Naive B cell (primary cell): ENCODE measurements at regions not wholly inside any gene's neighbourhood (a gene's known extent, or its start where the extent isn't known, plus 50 kb on each side); places are given as distances from the start of the nearest gene placed in this dataset.

ENCODE experiments used
- ATAC-seq, 2 donors: fragments of 150-1000 bp; cut with Tn5 transposase; 2 replicates each; pipeline ENCODE4 v1.10.0; 2021; ENCODE audit warnings: low read depth in 2 of 2, mild to moderate bottlenecking in 2 of 2, moderate library complexity in 2 of 2
- DNase-seq: peaks from one replicate; pipeline ENCODE4 v3.0.0; 2022
- H3K27ac Mint-ChIP-seq, 6 donors: one replicate each; pipeline ENCODE4 v1.8.0; 2020 to 2022; ENCODE audit warnings: mild to moderate bottlenecking in 6 of 6, mixed read lengths in 6 of 6, moderate library complexity in 5 of 6, inconsistent platforms in 2 of 6
- H3K27me3 Mint-ChIP-seq, 3 donors: one replicate each; pipeline ENCODE4 v1.8.0; 2021 to 2022; ENCODE audit warnings: mixed read lengths in 3 of 3, mild to moderate bottlenecking in 1 of 3
- H3K36me3 Mint-ChIP-seq, 2 donors: one replicate each; pipeline ENCODE4 v1.8.0; 2020 to 2022; ENCODE audit warnings: mixed read lengths in 2 of 2, inconsistent platforms in 1 of 2, mild to moderate bottlenecking in 1 of 2
- H3K4me1 Mint-ChIP-seq, 3 donors: one replicate each; pipeline ENCODE4 v1.8.0; 2020 to 2022; ENCODE audit warnings: mixed read lengths in 3 of 3, inconsistent platforms in 1 of 3, mild to moderate bottlenecking in 1 of 3, moderate library complexity in 1 of 3
- H3K4me3 Mint-ChIP-seq, 8 donors: one replicate each; pipeline ENCODE4 v1.8.0; 2020 to 2022; ENCODE audit warnings: mild to moderate bottlenecking in 8 of 8, mixed read lengths in 8 of 8, moderate library complexity in 8 of 8, inconsistent platforms in 2 of 8
- H3K9me3 Mint-ChIP-seq, 7 donors: one replicate each; pipeline ENCODE4 v1.8.0; 2020 to 2022; ENCODE audit warnings: mixed read lengths in 7 of 7, mild to moderate bottlenecking in 5 of 7, inconsistent platforms in 2 of 7, moderate library complexity in 1 of 7

DNA sequence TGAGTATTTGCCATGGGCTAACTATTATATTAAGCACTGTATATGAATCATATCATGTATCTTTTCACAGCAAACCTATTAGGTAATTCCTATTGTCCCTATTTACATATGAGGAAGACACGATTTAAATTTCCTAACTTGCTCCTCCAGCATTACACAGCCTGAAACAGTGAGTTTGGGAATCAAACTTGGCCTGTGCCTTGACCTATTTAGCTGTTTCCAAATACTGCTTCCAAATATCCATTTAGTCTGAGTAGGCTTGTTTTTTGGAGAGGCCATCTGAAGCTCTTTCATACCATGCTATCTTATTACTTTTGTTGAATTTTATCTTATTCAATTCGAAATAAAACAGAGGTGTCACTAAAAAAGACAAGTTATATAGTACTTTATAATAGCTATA lies 447.3 kb upstream of the MPDZ start:
- H3K4me1 Mint-ChIP-seq = no peaks in the 10 kb centered on the region

DNA sequence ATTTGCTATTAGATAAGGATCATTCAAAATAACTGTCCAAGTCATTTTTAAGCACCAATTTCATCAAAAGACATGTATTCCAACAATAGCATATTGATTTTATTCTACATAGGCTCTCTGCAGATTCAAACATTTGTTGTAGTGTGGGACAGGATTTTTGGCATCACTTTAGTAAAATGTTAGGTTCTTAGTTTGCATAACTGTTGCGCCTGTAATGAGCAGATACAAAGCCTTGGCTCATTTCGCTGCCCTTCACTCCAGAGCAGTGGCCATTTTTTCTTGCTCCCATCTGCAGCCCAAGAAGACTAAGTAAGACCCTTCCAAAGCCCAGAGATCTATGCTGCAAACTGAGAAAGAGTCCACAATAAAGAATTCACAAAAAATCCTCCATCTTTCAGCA lies 446.0 kb upstream of the MPDZ start:
- ATAC-seq = no peak
- Mint-ChIP-seq H3K27me3 (no peaks in the 10 kb centered on the region), H3K36me3 (no peaks in the 10 kb centered on the region), H3K9me3 (peaks cover 0 to 4% (median under 1%) of the 10 kb centered on the region in 7 donors), H3K4me3 (no peak overlapping the region), H3K27ac (no peak overlapping the region), H3K4me1 (no peaks in the 10 kb centered on the region)
- DNase-seq = no peak

More for the DNA sequence above, 447.3 kb upstream of the MPDZ start:
- peaks cover 0 to 10% (median 4%) of the 10 kb centered on the region in 7 donors for H3K9me3 Mint-ChIP-seq
- H3K4me3 Mint-ChIP-seq = no peak overlapping the region
- H3K27ac Mint-ChIP-seq = no peak overlapping the region
- H3K36me3 Mint-ChIP-seq = no peaks in the 10 kb centered on the region
- DNase-seq (no peak), ATAC-seq (no peak)
- no peaks in the 10 kb centered on the region for H3K27me3 Mint-ChIP-seq

DNA sequence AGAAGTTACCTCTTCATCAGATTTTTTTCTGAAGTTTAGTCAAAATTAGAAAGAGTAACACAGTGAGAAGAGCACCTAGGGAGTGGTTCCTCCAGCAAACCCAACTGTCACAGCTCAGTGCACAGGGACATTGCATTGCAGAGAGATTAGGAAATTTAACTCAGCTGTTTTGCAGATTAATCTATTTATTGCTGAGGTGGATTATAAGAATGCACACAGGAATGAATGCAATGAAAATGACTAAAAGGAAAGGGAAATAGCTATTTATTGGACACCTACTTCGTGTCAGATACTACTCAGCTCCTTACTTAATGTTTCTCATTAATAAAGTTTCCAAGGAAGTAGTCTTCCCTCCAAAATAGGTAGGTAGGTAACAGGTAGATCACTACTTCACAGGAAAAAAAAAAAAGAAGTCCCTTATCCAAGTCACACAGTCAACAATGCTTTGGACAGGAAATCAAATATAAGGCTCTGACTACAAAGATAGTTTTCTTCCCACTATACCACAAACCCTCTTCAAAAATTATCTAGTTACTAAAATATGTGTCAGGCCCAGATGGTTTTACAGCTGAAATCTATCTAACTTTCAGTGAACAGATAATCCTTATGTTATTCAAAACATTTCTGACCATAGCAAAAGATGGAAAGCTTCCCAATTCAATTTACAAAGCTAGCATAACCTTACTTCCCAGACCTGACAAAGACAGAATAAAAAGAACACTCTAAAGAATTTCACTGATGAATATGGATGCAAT lies 442.2 kb upstream of the MPDZ start:
- H3K9me3 Mint-ChIP-seq = peaks cover 0 to 4% (median 0%) of the 10 kb centered on the region in 7 donors
- no peak overlapping the region for H3K27ac Mint-ChIP-seq
- ATAC-seq = no peak

DNA sequence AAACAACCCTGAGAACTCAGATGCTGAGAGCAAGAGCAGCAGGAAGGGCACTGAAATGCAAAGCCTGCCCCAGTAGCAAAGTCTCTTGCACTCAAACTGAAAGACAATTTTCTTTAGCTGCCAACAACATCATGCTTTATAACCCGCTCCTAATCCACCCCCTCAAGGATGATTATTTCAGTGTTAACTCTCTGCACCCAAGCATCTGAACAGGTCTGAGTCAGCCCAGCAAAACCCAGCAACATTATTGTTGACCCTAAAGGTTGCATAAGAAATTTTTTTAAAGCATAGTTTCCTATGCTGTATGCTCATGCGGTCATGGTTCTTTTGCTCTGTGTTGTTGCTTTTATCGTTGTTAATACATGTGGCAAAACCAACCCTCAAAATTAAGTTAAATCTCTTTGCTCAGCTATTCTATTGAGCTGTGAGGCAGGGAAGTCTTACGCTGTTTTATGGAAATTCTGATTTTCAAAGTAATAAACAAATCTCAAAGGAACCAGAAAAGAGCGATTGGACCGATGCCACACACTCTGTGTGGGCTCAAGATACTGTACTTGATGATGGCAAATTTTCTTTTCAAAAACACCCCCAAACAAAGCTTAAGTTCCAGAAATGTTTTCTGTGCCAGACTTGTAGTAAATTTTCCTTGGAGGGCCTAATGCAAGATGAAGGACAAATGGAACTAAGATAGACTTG lies 440.6 kb upstream of the MPDZ start:
- DNase-seq = no peak
- H3K36me3 Mint-ChIP-seq = no peaks in the 10 kb centered on the region
- H3K27me3 Mint-ChIP-seq = no peaks in the 10 kb centered on the region
- H3K4me3 Mint-ChIP-seq = no peak overlapping the region
- H3K4me1 Mint-ChIP-seq = no peaks in the 10 kb centered on the region
- no peak overlapping the region for H3K27ac Mint-ChIP-seq
- peaks cover 0 to 4% (median 0%) of the 10 kb centered on the region in 7 donors for H3K9me3 Mint-ChIP-seq
- no peak for ATAC-seq

More for the DNA sequence above, 442.2 kb upstream of the MPDZ start:
- no peak for DNase-seq
- Mint-ChIP-seq H3K36me3 (no peaks in the 10 kb centered on the region), H3K4me1 (no peaks in the 10 kb centered on the region), H3K27me3 (no peaks in the 10 kb centered on the region), H3K4me3 (no peak overlapping the region)

DNA sequence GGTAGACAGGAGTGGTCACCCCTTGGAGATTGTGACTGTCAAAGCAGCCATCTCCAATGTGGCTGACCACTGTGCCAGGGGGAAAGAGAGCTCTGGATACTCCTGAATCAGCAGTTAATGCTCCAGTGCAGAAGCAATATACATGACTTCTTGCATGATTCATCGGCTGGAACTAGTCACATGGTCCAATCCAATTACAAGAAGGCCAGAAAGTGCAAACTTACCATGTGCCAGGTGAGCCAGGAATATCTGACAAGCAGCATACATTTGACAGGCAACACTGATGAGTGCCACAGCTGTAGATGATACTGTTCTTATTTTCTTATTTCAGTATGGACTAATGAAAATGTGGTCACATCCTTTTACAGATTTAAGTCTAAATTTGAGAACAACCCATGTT lies 440.0 kb upstream of the MPDZ start:
- peaks cover 0 to 4% (median 0%) of the 10 kb centered on the region in 7 donors for H3K9me3 Mint-ChIP-seq
- H3K4me1 Mint-ChIP-seq = no peaks in the 10 kb centered on the region
- H3K27me3 Mint-ChIP-seq = no peaks in the 10 kb centered on the region
- no peak for ATAC-seq
- H3K4me3 Mint-ChIP-seq = no peak overlapping the region
- no peak for DNase-seq
- no peak overlapping the region for H3K27ac Mint-ChIP-seq
- no peaks in the 10 kb centered on the region for H3K36me3 Mint-ChIP-seq

DNA sequence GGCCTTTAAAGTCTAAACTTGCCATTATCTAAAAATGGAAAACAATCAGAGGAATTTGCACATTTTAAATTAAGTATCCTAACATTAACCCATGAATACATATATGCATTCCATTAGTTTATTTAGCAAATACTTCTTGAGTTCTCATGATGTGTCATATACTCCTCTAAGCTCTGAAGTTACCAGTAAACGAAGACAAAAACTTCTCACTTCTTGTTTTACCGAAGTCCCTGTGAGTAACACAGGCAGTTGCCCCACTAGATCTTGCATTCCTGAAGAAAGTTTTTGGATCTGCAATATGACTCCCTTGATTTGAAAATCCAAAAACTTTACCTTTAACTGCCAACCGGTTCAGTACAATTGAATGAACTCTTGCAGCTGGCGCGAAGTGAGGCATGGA lies 439.0 kb upstream of the MPDZ start:
- H3K9me3 Mint-ChIP-seq = peaks cover 0 to 2% (median 0%) of the 10 kb centered on the region in 7 donors
- H3K4me3 Mint-ChIP-seq = no peak overlapping the region
- no peaks in the 10 kb centered on the region for H3K4me1 Mint-ChIP-seq
- H3K27ac Mint-ChIP-seq = no peak overlapping the region
- ATAC-seq (no peak), DNase-seq (no peak)
- H3K36me3 Mint-ChIP-seq = no peaks in the 10 kb centered on the region
- H3K27me3 Mint-ChIP-seq = no peaks in the 10 kb centered on the region

DNA sequence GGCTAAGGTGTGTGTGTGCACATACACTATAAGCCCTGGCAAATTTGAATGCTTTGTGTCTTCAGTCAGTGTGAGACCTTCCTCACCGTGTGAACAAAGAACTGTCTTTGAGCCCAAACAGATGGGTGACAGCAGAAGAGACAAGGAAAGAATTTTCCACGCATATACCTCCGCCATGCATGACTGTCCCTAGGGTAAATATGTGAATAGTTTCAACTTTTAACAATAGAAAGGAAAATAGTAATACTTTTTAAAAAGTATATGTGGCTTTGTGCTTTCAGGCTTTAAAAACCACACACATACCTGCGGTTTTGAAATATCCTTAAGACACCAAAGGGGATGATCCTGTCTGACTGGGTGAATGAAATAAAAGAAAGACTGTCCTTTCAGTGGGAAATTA lies 438.6 kb upstream of the MPDZ start:
- H3K36me3 Mint-ChIP-seq = no peaks in the 10 kb centered on the region
- H3K27me3 Mint-ChIP-seq = no peaks in the 10 kb centered on the region

DNA sequence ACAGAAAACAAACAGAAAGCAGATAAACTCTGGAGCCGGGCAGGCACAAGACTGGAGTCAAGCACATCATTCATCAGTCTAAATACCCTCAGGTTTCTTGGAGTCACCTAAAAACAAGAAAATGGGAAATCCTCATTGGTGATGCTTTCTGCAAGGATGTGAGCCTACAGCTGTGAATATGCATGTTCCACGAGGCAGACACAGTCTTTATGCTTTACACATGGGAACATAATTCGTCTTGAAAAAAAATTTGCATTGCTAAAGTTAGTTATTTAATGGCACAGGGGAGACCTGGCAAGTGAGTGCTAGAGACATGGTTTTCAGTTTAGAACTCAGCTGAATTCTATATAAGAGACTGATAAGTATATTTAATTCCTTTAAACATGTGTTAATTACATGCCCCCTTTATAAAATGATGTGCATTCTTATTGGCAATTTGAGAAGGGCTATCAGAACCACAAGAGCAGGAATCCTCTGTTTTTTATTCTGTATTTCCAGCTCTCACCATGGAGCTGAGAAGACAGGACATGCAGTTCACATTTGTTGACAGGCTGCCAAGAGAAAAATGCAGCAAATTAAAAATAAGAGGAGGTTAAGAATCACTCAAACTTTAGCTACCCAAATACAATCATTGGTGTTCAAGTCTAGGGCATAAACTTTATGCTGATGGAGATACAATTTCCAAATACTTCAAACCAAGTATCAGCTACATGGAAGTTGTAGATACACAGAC lies 438.0 kb upstream of the MPDZ start:
- Mint-ChIP-seq H3K4me1 (no peaks in the 10 kb centered on the region), H3K27me3 (no peaks in the 10 kb centered on the region), H3K9me3 (no peaks in the 10 kb centered on the region), H3K36me3 (no peaks in the 10 kb centered on the region), H3K4me3 (no peak overlapping the region), H3K27ac (no peak overlapping the region)
- ATAC-seq = no peak
- DNase-seq = no peak

More for the DNA sequence above, 438.6 kb upstream of the MPDZ start:
- Mint-ChIP-seq H3K4me3 (no peak overlapping the region), H3K27ac (no peak overlapping the region), H3K4me1 (no peaks in the 10 kb centered on the region), H3K9me3 (no peaks in the 10 kb centered on the region)
- ATAC-seq = no peak
- no peak for DNase-seq

DNA sequence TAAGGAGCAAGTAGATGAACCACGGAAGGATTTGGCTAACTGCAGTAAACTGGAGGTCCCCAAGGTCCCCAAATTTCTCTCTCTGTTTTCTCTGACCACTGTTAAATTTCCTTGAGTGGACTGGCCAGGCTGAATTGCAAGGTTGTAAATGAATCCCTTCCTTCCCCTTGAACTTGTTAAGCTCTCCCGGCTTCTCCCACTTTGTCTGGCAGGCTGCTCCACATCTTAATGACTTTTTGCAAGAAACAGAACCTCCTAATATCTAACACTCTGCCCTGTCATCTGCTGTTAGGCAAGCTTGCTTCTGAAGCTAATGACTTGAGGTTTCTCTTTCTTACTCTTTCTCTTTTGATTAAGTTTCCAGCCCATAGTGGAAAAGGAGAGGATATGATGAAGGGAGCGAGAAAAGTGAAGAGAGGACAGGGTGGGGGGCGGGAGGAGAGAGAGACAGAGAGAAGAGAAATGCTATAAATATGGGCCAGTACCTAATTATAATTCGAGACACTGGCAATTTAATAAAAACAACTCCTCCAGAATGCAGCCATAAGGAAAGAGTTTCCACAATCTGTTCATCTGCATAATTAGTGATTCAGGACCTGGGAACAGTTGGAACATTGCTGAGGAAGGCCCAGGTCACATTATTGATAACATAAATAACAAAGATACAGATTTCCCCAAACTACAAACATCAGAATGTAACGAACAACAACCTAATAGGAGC lies 437.3 kb upstream of the MPDZ start:
- Mint-ChIP-seq H3K4me1 (no peaks in the 10 kb centered on the region), H3K9me3 (no peaks in the 10 kb centered on the region), H3K36me3 (no peaks in the 10 kb centered on the region), H3K27me3 (no peaks in the 10 kb centered on the region), H3K27ac (no peak overlapping the region), H3K4me3 (no peak overlapping the region)
- DNase-seq (no peak), ATAC-seq (no peak)

DNA sequence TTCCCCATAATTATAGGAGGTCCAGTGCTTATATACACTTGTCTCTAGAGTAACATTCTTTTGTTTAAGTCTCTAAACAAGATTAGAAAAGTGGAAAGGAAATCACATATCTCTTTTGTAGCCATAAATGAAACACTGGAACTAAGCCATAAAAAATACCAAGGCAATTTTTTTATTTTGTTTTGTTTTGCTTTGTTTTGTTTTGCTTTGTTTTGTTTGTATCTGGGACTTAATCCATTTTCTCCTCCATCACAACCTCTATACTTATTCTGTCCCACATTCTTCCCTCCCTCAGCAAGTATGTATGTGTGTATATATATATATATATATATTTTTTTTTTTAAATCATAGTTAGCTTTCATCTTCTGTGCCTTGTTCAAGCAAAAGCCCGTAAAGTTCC lies 436.6 kb upstream of the MPDZ start:
- H3K36me3 Mint-ChIP-seq = no peaks in the 10 kb centered on the region
- no peak overlapping the region for H3K4me3 Mint-ChIP-seq
- no peak overlapping the region for H3K27ac Mint-ChIP-seq
- no peaks in the 10 kb centered on the region for H3K9me3 Mint-ChIP-seq
- H3K4me1 Mint-ChIP-seq = no peaks in the 10 kb centered on the region
- no peaks in the 10 kb centered on the region for H3K27me3 Mint-ChIP-seq
- no peak for ATAC-seq
- no peak for DNase-seq

DNA sequence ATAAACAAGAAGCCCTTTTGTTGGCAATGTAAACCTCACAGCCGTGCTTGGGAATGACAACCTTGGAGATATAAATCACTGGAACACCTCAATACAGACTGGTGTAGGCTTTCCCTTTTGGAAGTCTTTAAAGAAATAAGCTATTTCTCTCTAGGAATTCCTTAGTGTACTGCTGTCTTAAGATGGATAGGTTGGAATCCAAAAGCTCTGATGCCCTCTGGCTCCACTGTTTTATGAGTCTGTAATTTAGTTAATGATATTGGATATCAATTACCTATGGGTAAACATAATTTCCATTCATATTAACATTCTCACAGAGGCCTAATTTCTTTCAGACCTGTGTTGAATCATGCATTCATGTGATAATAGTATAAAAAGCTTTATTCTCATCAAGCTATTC lies 435.9 kb upstream of the MPDZ start:
- ATAC-seq (no peak), DNase-seq (no peak)
- no peaks in the 10 kb centered on the region for H3K4me1 Mint-ChIP-seq
- H3K9me3 Mint-ChIP-seq = peaks cover 0 to 1% (median 0%) of the 10 kb centered on the region in 7 donors
- H3K36me3 Mint-ChIP-seq = no peaks in the 10 kb centered on the region
- no peak overlapping the region for H3K27ac Mint-ChIP-seq
- no peaks in the 10 kb centered on the region for H3K27me3 Mint-ChIP-seq
- no peak overlapping the region for H3K4me3 Mint-ChIP-seq

DNA sequence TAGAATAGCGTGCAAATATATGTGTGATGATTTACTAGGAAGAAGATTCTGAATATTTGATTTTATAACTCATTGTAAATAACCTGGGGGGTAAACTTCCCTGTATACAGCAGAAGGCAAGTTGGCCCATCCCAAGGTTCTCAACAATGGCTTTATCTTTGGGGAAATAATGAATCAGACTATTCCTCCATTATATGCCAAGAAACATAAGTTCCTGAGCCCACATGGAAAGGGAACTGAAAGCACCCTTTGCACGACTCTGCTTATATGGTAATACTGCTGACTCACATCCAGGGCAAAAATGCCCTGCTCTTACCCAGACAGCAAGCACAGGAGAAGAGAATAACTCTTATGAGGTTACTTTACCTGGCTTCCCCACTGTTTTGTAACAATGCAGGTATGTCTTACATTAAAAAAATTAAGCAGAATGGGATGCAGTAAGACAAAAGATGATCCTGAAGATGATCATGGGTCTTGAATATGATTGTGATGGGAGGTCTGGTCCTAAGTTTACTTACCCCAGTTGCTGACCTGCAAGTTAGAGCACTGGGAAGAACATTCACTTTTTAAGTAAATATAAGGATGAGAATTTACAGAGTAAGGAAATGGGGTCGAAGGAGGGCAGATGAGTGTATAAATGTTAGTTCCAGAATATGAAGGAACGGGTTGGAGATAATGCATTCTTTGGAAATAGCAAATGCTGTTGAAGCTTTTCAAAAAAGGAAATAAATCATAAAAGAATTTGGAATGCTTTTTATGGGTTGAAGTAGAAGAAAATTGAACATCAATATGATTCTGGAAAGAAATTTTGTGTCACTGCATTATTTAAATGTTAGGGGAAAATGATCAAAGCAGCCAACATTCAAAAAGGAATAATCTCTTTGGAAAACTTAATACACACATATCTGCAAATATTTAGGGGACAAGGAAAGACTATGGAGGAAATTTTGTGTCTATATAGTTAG lies 428.4 kb upstream of the MPDZ start:
- H3K4me3 Mint-ChIP-seq = no peak overlapping the region
- DNase-seq (no peak), ATAC-seq (no peak)
- H3K36me3 Mint-ChIP-seq = no peaks in the 10 kb centered on the region
- no peaks in the 10 kb centered on the region for H3K27me3 Mint-ChIP-seq
- no peak overlapping the region for H3K27ac Mint-ChIP-seq
- peaks cover 0 to 9% (median 2%) of the 10 kb centered on the region in 7 donors for H3K9me3 Mint-ChIP-seq
- no peaks in the 10 kb centered on the region for H3K4me1 Mint-ChIP-seq
